Stimulated activated memory B cell treated with anti-CD40 and anti-IgM and Interleukin-4, amounts not matched to agents 10 μg/mL and 1 μg/mL and 100 μg/mL, for 72 hours (primary cell): ENCODE measurements at regions not wholly inside any gene's neighbourhood (a gene's known extent, or its start where the extent isn't known, plus 50 kb on each side); places are given as distances from the start of the nearest gene placed in this dataset.
"Not testable (repeated sequence)": the region's sequence is repeated elsewhere in the genome, so short reads cannot be mapped to it uniquely, and the experiment has no call there.

Experiments used
- ATAC-seq: fragments of 150-1000 bp; cut with Tn5 transposase; 2 replicates; pipeline ENCODE4 v1.10.0; 2021
- H3K27ac Mint-ChIP-seq: one replicate; pipeline ENCODE4 v1.8.0; 2022; ENCODE audit warnings: mild to moderate bottlenecking, mixed read lengths
- H3K27me3 Mint-ChIP-seq: one replicate; pipeline ENCODE4 v1.8.0; 2022; ENCODE audit warnings: mixed read lengths
- H3K36me3 Mint-ChIP-seq: one replicate; pipeline ENCODE4 v1.8.0; 2022; ENCODE audit warnings: mixed read lengths
- H3K4me1 Mint-ChIP-seq: one replicate; pipeline ENCODE4 v1.8.0; 2022; ENCODE audit warnings: mixed read lengths
- H3K4me3 Mint-ChIP-seq: one replicate; pipeline ENCODE4 v1.8.0; 2022; ENCODE audit warnings: mild to moderate bottlenecking, moderate library complexity, mixed read lengths
- H3K9me3 Mint-ChIP-seq: one replicate; pipeline ENCODE4 v1.8.0; 2022; ENCODE audit warnings: mixed read lengths

- Mint-ChIP-seq H3K9me3 (no peaks in the 10 kb centered on the region), H3K4me1 (no peaks in the 10 kb centered on the region), H3K4me3 (no peak overlapping the region), H3K27ac (no peak overlapping the region), H3K27me3 (peaks cover 16% of the 10 kb centered on the region), H3K36me3 (no peaks in the 10 kb centered on the region)
- ATAC-seq, result no peak
Measured at GRCh38 chr5:100641833-100642232, 106.7 kb downstream of the FAM174A start.

GRCh38 chr5:100643473-100643872 lies 108.3 kb downstream of the FAM174A start:
- Mint-ChIP-seq H3K4me3 (no peak overlapping the region), H3K36me3 (no peaks in the 10 kb centered on the region), H3K9me3 (no peaks in the 10 kb centered on the region), H3K27ac (no peak overlapping the region), H3K27me3 (peaks cover 16% of the 10 kb centered on the region), H3K4me1 (no peaks in the 10 kb centered on the region)
- ATAC-seq, result no peak

GRCh38 chr5:100644185-100644584 lies 109.0 kb downstream of the FAM174A start:
- Mint-ChIP-seq H3K4me3 (no peak overlapping the region), H3K27me3 (peaks cover 16% of the 10 kb centered on the region), H3K36me3 (no peaks in the 10 kb centered on the region), H3K27ac (no peak overlapping the region), H3K9me3 (no peaks in the 10 kb centered on the region), H3K4me1 (no peaks in the 10 kb centered on the region)
- no peak for ATAC-seq

GRCh38 chr5:100644776-100645175 lies 109.6 kb downstream of the FAM174A start:
- no peak for ATAC-seq
- Mint-ChIP-seq H3K36me3 (no peaks in the 10 kb centered on the region), H3K27me3 (peaks cover 16% of the 10 kb centered on the region), H3K4me3 (no peak overlapping the region), H3K4me1 (no peaks in the 10 kb centered on the region), H3K27ac (no peak overlapping the region), H3K9me3 (no peaks in the 10 kb centered on the region)

- Mint-ChIP-seq H3K27ac (no peak overlapping the region), H3K4me1 (no peaks in the 10 kb centered on the region), H3K4me3 (no peak overlapping the region), H3K27me3 (peaks cover 16% of the 10 kb centered on the region), H3K36me3 (no peaks in the 10 kb centered on the region), H3K9me3 (no peaks in the 10 kb centered on the region)
- ATAC-seq, result no peak
Measured at GRCh38 chr5:100646011-100646410, 110.8 kb downstream of the FAM174A start.

GRCh38 chr5:100646691-100647090 lies 111.5 kb downstream of the FAM174A start:
- no peak overlapping the region for H3K4me3 Mint-ChIP-seq

GRCh38 chr5:100647461-100648230 lies 112.5 kb downstream of the FAM174A start:
- no peak for ATAC-seq
- H3K27ac Mint-ChIP-seq, result no peak overlapping the region
- no peaks in the 10 kb centered on the region for H3K36me3 Mint-ChIP-seq
- H3K27me3 Mint-ChIP-seq, result no peaks in the 10 kb centered on the region
- no peak overlapping the region for H3K4me3 Mint-ChIP-seq
- no peaks in the 10 kb centered on the region for H3K9me3 Mint-ChIP-seq
- no peaks in the 10 kb centered on the region for H3K4me1 Mint-ChIP-seq

More at GRCh38 chr5:100646691-100647090, 111.5 kb downstream of the FAM174A start:
- no peak for ATAC-seq
- Mint-ChIP-seq H3K4me1 (no peaks in the 10 kb centered on the region), H3K9me3 (no peaks in the 10 kb centered on the region), H3K36me3 (no peaks in the 10 kb centered on the region), H3K27me3 (peaks cover 9% of the 10 kb centered on the region), H3K27ac (no peak overlapping the region)

- Mint-ChIP-seq H3K27ac (no peak overlapping the region), H3K27me3 (no peaks in the 10 kb centered on the region), H3K9me3 (no peaks in the 10 kb centered on the region), H3K36me3 (no peaks in the 10 kb centered on the region), H3K4me1 (no peaks in the 10 kb centered on the region), H3K4me3 (no peak overlapping the region)
- no peak for ATAC-seq
Measured at GRCh38 chr5:100654895-100655294, 119.7 kb downstream of the FAM174A start.

GRCh38 chr5:100656771-100657170 lies 121.6 kb downstream of the FAM174A start:
- not testable (repeated sequence) for ATAC-seq, H3K27me3 Mint-ChIP-seq, H3K9me3 Mint-ChIP-seq, H3K27ac Mint-ChIP-seq, H3K4me1 Mint-ChIP-seq, H3K36me3 Mint-ChIP-seq, H3K4me3 Mint-ChIP-seq

GRCh38 chr5:100659080-100659795 lies 124.1 kb downstream of the FAM174A start:
- Mint-ChIP-seq H3K36me3 (no peaks in the 10 kb centered on the region), H3K4me1 (no peaks in the 10 kb centered on the region), H3K9me3 (no peaks in the 10 kb centered on the region), H3K4me3 (no peak overlapping the region), H3K27ac (no peak overlapping the region), H3K27me3 (no peaks in the 10 kb centered on the region)
- ATAC-seq, result no peak

GRCh38 chr5:100664140-100664539 lies 129.0 kb downstream of the FAM174A start:
- Mint-ChIP-seq H3K9me3 (no peaks in the 10 kb centered on the region), H3K4me3 (no peak overlapping the region), H3K27me3 (peaks cover 9% of the 10 kb centered on the region), H3K27ac (no peak overlapping the region), H3K36me3 (no peaks in the 10 kb centered on the region), H3K4me1 (peaks cover 4% of the 10 kb centered on the region)
- ATAC-seq, result no peak

GRCh38 chr5:100667161-100667630 lies 132.0 kb downstream of the FAM174A start:
- Mint-ChIP-seq H3K4me3 (no peak overlapping the region), H3K4me1 (peaks cover 4% of the 10 kb centered on the region), H3K36me3 (no peaks in the 10 kb centered on the region), H3K9me3 (no peaks in the 10 kb centered on the region), H3K27me3 (peaks cover 9% of the 10 kb centered on the region), H3K27ac (no peak overlapping the region)
- ATAC-seq, result no peak

- Mint-ChIP-seq H3K36me3 (no peaks in the 10 kb centered on the region), H3K4me3 (no peak overlapping the region), H3K27ac (no peak overlapping the region), H3K27me3 (peaks cover 9% of the 10 kb centered on the region), H3K4me1 (peaks cover 4% of the 10 kb centered on the region), H3K9me3 (no peaks in the 10 kb centered on the region)
- ATAC-seq, result no peak
Measured at GRCh38 chr5:100668511-100668910, 133.3 kb downstream of the FAM174A start.

- Mint-ChIP-seq H3K4me1 (no peaks in the 10 kb centered on the region), H3K27me3 (no peaks in the 10 kb centered on the region), H3K9me3 (peaks cover 8% of the 10 kb centered on the region), H3K36me3 (no peaks in the 10 kb centered on the region), H3K27ac (no peak overlapping the region), H3K4me3 (no peak overlapping the region)
- no peak for ATAC-seq
Measured at GRCh38 chr5:100676817-100677631, 141.8 kb downstream of the FAM174A start.

GRCh38 chr5:100682625-100683024 lies 147.5 kb downstream of the FAM174A start:
- H3K4me3 Mint-ChIP-seq, result no peak overlapping the region
- no peaks in the 10 kb centered on the region for H3K27me3 Mint-ChIP-seq
- ATAC-seq, result no peak

More at GRCh38 chr5:100682625-100683024, 147.5 kb downstream of the FAM174A start:
- Mint-ChIP-seq H3K4me1 (no peaks in the 10 kb centered on the region), H3K27ac (no peak overlapping the region), H3K36me3 (no peaks in the 10 kb centered on the region), H3K9me3 (peaks cover 27% of the 10 kb centered on the region)
